Liver (tissue), 8 donors: ENCODE measurements at regions not wholly inside any gene's neighbourhood (a gene's known extent, or its start where the extent isn't known, plus 50 kb on each side); places are given as distances from the start of the nearest gene placed in this dataset.

Experiments used
- DNase-seq: peaks from one replicate; pipeline ENCODE4 v3.0.0-alpha.2; 2017; ENCODE audit warnings: low spot score
- H3K27ac ChIP-seq, 2 donors: one replicate each; pipeline ENCODE4 v1.7.0; 2013; ENCODE audit warnings: inconsistent platforms in 2 of 2, low read length in 2 of 2, control low read depth in 1 of 2, low read depth in 1 of 2, mild to moderate bottlenecking in 1 of 2
- H3K27me3 ChIP-seq, 4 donors: one replicate each; pipeline versions ENCODE4 v1.6.1 to v1.7.0; 2013; ENCODE audit warnings: low read length in 3 of 4, inconsistent platforms in 1 of 4, mild to moderate bottlenecking in 1 of 4, moderate library complexity in 1 of 4; ENCODE audit not compliant: control insufficient read depth in 4 of 4, insufficient read depth in 4 of 4
- H3K36me3 ChIP-seq, 4 donors: one replicate each; pipeline versions ENCODE4 v1.6.1 to v1.7.0; 2013; ENCODE audit warnings: low read length in 3 of 4, mild to moderate bottlenecking in 3 of 4, low read depth in 1 of 4, moderate library complexity in 1 of 4; ENCODE audit not compliant: control insufficient read depth in 4 of 4, insufficient read depth in 3 of 4
- H3K4me1 ChIP-seq, 4 donors: one replicate each; pipeline versions ENCODE4 v1.6.1 to v1.7.0; 2013; ENCODE audit warnings: low read length in 3 of 4, mild to moderate bottlenecking in 3 of 4, moderate library complexity in 1 of 4; ENCODE audit not compliant: control insufficient read depth in 4 of 4, insufficient read depth in 4 of 4
- H3K4me3 ChIP-seq, 3 donors: one replicate each; pipeline versions ENCODE4 v1.6.1 to v1.7.0; 2013; ENCODE audit warnings: low read length in 3 of 3, control low read depth in 1 of 3, low read depth in 1 of 3, mild to moderate bottlenecking in 1 of 3
- H3K9ac ChIP-seq, 2 donors: one replicate each; pipeline ENCODE4 v1.7.0; 2013; ENCODE audit warnings: low read length in 2 of 2, mild to moderate bottlenecking in 2 of 2, moderate library complexity in 2 of 2, control low read depth in 1 of 2, low read depth in 1 of 2
- H3K9me3 ChIP-seq, 4 donors: one replicate each; pipeline versions ENCODE4 v1.6.1 to v1.7.0; 2013; ENCODE audit warnings: low read length in 3 of 4; ENCODE audit not compliant: control insufficient read depth in 4 of 4
- ATF3 ChIP-seq: IDR thresholded peaks from 2 replicates; pipeline ENCODE4 v1.6.1; 2016; ENCODE audit warnings: antibody characterized with exemption
- EGR1 ChIP-seq, 2 donors: IDR thresholded peaks; 2 replicates each; pipeline ENCODE4 v1.6.1; 2016 to 2018; ENCODE audit warnings: antibody characterized with exemption in 2 of 2, low read depth in 2 of 2
- FOXA2 ChIP-seq: IDR thresholded peaks from 2 replicates; pipeline ENCODE4 v1.6.1; 2016; ENCODE audit warnings: antibody characterized with exemption
- GABPA ChIP-seq, 2 donors: IDR thresholded peaks in 1 of 2; conservative IDR thresholded peaks in 1 of 2; 2 replicates each; pipeline ENCODE4 v1.6.1; 2016; ENCODE audit warnings: antibody characterized with exemption in 2 of 2, mild to moderate bottlenecking in 1 of 2, moderate library complexity in 1 of 2
- HNF4A ChIP-seq, 2 donors: conservative IDR thresholded peaks; 2 replicates each; pipeline ENCODE4 v1.6.1; 2016; ENCODE audit warnings: antibody characterized with exemption in 2 of 2, mild to moderate bottlenecking in 2 of 2
- HNF4G ChIP-seq: IDR thresholded peaks from 2 replicates; pipeline ENCODE4 v1.6.1; 2016; ENCODE audit warnings: antibody characterized with exemption
- JUND ChIP-seq, 2 donors: IDR thresholded peaks; 2 replicates each; pipeline ENCODE4 v1.6.1; 2016; ENCODE audit warnings: antibody characterized with exemption in 2 of 2
- MAX ChIP-seq: IDR thresholded peaks from 2 replicates; pipeline ENCODE4 v1.6.1; 2016; ENCODE audit warnings: antibody characterized with exemption
- NR2F2 ChIP-seq: IDR thresholded peaks from 2 replicates; pipeline ENCODE4 v1.6.1; 2016; ENCODE audit warnings: antibody characterized with exemption
- RAD21 ChIP-seq, 2 donors: IDR thresholded peaks; 2 replicates each; pipeline ENCODE4 v1.6.1; 2016; ENCODE audit warnings: antibody characterized with exemption in 2 of 2, mild to moderate bottlenecking in 2 of 2
- RXRA ChIP-seq, 2 donors: IDR thresholded peaks; 2 replicates each; pipeline ENCODE4 v1.6.1; 2017 to 2018; ENCODE audit warnings: antibody characterized with exemption in 2 of 2, mild to moderate bottlenecking in 1 of 2
- SP1 ChIP-seq: IDR thresholded peaks from 2 replicates; pipeline ENCODE4 v1.6.1; 2018; ENCODE audit warnings: antibody characterized with exemption, mild to moderate bottlenecking
- TAF1 ChIP-seq: conservative IDR thresholded peaks from 2 replicates; pipeline ENCODE4 v1.6.1; 2016; ENCODE audit warnings: antibody characterized with exemption, mild to moderate bottlenecking
- YY1 ChIP-seq: IDR thresholded peaks from 2 replicates; pipeline ENCODE4 v1.6.1; 2016; ENCODE audit warnings: antibody characterized with exemption, mild to moderate bottlenecking
- ZBTB33 ChIP-seq: IDR thresholded peaks from 2 replicates; pipeline ENCODE4 v1.6.1; 2016; ENCODE audit warnings: antibody characterized with exemption
- WGBS: extraction: QIAGEN DNeasy Blood & Tissue Kit; methylation state at CpG from one replicate; pipeline ENCODE4 v1.1.7; 2013; 5-methylcytosine and 5-hydroxymethylcytosine counted together
- TF ChIP-seq, protein P1 (sequence below): fragments of 150-350 bp; IDR thresholded peaks from 2 replicates; pipeline ENCODE4 v1.5.1; 2017; ENCODE audit warnings: improper control_type of control experiment, low read depth, low read length; ENCODE audit not compliant: missing input control
- TF ChIP-seq, protein P2 (sequence below): IDR thresholded peaks from 2 replicates; pipeline ENCODE4 v1.6.1; 2016; ENCODE audit warnings: antibody characterized with exemption, mild to moderate bottlenecking
- donor health status: healthy.
- donor health status: healthy.
- donor health status: healthy.
- donor health status: healthy.
- donor health status: healthy.

GRCh38 chr1:67626861-67627235, 58.2 kb upstream of the GADD45A start (continued):
- TF ChIP-seq RAD21 (IDR thresholded peaks at IDR 0.05), result no peak
- TF ChIP-seq YY1, result no peak
- no peak for TF ChIP-seq GABPA (IDR thresholded peaks at IDR 0.05 in 1 of 2, conservative IDR thresholded peaks at IDR 0.05 in 1 of 2)
- TF ChIP-seq JUND (IDR thresholded peaks at IDR 0.05), result no peak

DNA sequence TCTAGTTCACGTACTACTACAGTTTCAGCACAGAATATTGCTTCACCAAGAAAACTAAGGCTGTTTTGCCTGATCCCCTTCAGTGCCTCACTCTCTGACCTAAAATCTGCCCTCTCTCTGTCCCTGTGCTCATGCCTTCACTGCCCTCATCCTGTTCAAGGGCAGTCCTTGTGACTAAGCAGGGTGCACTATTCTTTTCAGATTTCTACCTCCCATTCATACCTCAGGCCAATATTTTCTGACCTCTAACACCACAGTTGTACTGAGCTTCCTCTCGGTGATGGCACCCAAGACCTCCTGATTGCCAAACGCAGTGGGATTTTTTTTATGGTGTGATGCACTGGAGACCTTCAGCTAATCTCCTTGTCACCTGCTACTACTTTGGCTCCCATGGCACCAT, 57.7 kb upstream of the GADD45A start:
- no peak for DNase-seq
- TF ChIP-seq FOXA2 (no peak), SP1 (no peak), RAD21 (IDR thresholded peaks at IDR 0.05) (no peak), JUND (IDR thresholded peaks at IDR 0.05) (no peak), MAX (no peak), EGR1 (IDR thresholded peaks at IDR 0.05; ENCODE audit: low read depth in 2 of 2) (no peak), NR2F2 (no peak), TAF1 (no peak), YY1 (no peak), HNF4G (no peak), GABPA (IDR thresholded peaks at IDR 0.05 in 1 of 2, conservative IDR thresholded peaks at IDR 0.05 in 1 of 2) (no peak)
- TF ChIP-seq, protein P1, sequence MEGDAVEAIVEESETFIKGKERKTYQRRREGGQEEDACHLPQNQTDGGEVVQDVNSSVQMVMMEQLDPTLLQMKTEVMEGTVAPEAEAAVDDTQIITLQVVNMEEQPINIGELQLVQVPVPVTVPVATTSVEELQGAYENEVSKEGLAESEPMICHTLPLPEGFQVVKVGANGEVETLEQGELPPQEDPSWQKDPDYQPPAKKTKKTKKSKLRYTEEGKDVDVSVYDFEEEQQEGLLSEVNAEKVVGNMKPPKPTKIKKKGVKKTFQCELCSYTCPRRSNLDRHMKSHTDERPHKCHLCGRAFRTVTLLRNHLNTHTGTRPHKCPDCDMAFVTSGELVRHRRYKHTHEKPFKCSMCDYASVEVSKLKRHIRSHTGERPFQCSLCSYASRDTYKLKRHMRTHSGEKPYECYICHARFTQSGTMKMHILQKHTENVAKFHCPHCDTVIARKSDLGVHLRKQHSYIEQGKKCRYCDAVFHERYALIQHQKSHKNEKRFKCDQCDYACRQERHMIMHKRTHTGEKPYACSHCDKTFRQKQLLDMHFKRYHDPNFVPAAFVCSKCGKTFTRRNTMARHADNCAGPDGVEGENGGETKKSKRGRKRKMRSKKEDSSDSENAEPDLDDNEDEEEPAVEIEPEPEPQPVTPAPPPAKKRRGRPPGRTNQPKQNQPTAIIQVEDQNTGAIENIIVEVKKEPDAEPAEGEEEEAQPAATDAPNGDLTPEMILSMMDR, result no peak
- TF ChIP-seq, protein P2, sequence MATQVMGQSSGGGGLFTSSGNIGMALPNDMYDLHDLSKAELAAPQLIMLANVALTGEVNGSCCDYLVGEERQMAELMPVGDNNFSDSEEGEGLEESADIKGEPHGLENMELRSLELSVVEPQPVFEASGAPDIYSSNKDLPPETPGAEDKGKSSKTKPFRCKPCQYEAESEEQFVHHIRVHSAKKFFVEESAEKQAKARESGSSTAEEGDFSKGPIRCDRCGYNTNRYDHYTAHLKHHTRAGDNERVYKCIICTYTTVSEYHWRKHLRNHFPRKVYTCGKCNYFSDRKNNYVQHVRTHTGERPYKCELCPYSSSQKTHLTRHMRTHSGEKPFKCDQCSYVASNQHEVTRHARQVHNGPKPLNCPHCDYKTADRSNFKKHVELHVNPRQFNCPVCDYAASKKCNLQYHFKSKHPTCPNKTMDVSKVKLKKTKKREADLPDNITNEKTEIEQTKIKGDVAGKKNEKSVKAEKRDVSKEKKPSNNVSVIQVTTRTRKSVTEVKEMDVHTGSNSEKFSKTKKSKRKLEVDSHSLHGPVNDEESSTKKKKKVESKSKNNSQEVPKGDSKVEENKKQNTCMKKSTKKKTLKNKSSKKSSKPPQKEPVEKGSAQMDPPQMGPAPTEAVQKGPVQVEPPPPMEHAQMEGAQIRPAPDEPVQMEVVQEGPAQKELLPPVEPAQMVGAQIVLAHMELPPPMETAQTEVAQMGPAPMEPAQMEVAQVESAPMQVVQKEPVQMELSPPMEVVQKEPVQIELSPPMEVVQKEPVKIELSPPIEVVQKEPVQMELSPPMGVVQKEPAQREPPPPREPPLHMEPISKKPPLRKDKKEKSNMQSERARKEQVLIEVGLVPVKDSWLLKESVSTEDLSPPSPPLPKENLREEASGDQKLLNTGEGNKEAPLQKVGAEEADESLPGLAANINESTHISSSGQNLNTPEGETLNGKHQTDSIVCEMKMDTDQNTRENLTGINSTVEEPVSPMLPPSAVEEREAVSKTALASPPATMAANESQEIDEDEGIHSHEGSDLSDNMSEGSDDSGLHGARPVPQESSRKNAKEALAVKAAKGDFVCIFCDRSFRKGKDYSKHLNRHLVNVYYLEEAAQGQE, result no peak
- whole genome bisulfite sequencing, result 88% methylated on average over 3 of the region's 3 CpGs
- no peak overlapping the region for H3K4me3 ChIP-seq
- H3K4me1 ChIP-seq, result peaks cover 2 to 20% (median 14%) of the 10 kb centered on the region in 4 donors
- no peaks in the 10 kb centered on the region for H3K9me3 ChIP-seq
- H3K9ac ChIP-seq, result no peak overlapping the region
- H3K27ac ChIP-seq, result no peak overlapping the region
- no peaks in the 10 kb centered on the region for H3K36me3 ChIP-seq
- no peaks in the 10 kb centered on the region for H3K27me3 ChIP-seq

DNA sequence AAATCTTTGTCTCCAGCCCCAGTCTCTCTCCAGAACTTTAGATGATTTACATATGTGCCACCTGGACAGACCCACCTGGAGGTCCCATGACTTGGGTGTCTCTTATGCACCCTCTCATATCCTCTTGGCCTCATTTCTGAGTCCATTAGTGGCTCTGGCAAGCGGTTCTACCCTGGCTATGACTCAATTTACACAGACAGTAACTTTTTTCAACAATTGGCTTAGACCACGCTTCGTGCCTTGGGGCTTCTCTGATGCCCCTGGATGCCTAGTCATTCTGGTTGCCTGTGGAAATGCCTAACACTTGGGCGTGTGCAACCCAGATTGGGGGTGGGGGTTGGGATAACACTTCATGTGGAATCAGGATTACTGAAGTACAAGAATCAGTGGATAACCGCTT, 57.1 kb upstream of the GADD45A start:
- Histone ChIP-seq H3K9ac (no peak overlapping the region), H3K27ac (no peak overlapping the region), H3K27me3 (no peaks in the 10 kb centered on the region), H3K9me3 (no peaks in the 10 kb centered on the region), H3K4me3 (no peak overlapping the region), H3K4me1 (peaks cover 4 to 26% (median 20%) of the 10 kb centered on the region in 4 donors), H3K36me3 (no peaks in the 10 kb centered on the region)
- no peak for TF ChIP-seq NR2F2
- TF ChIP-seq ZBTB33, result no peak
- TF ChIP-seq EGR1 (IDR thresholded peaks at IDR 0.05; ENCODE audit: low read depth in 2 of 2), result no peak
- TF ChIP-seq RXRA (IDR thresholded peaks at IDR 0.05), result no peak
- TF ChIP-seq MAX, result no peak
- no peak for TF ChIP-seq YY1
- no peak for TF ChIP-seq FOXA2
- no peak for TF ChIP-seq HNF4A (conservative IDR thresholded peaks at IDR 0.05)
- TF ChIP-seq, protein P2, result no peak
- no peak for TF ChIP-seq HNF4G
- TF ChIP-seq ATF3, result no peak
- no peak for TF ChIP-seq RAD21 (IDR thresholded peaks at IDR 0.05)
- no peak for TF ChIP-seq JUND (IDR thresholded peaks at IDR 0.05)
- no peak for TF ChIP-seq SP1
- WGBS, result 89% methylated on average over 5 of the region's 5 CpGs
- DNase-seq, result no peak
